PC-3 (cell line): ENCODE measurements at regions not wholly inside any gene's neighbourhood (a gene's known extent, or its start where the extent isn't known, plus 50 kb on each side); places are given as distances from the start of the nearest gene placed in this dataset.

ENCODE experiments used
- EZH2phosphoT487 ChIP-seq: fragments of 300-600 bp; sonication (generic); IDR thresholded peaks from 2 replicates; pipeline ENCODE4 v1.6.1; 2018; ENCODE audit warnings: mild to moderate bottlenecking, antibody characterized with exemption, low read length, borderline replicate concordance
- TF ChIP-seq, protein P1 (sequence below): fragments of 300-600 bp; sonication (generic); conservative IDR thresholded peaks from 2 replicates; pipeline ENCODE4 v1.5.1; 2017; ENCODE audit warnings: antibody characterized with exemption, low read depth, mild to moderate bottlenecking, low read length

DNA sequence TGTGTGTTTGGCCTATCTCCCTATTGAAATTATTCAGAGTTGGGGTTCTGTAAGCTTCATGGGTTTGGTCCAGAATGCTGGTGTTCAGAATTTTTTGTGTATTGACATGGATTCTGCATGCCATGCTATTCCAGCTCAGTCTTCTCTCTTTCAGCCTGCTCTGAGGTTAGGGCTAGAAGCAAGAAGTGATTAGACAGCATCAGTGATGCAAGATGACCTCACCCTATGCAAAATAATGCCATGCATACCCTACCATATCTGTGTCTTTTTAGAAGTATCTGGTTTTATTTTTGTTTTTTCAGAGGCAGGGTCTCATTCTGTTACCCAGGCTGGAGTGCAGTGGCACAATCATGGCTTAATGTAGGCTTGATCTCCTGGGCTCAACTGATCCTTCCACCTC, 175.6 kb upstream of the SKOR2 start:
- TF ChIP-seq EZH2phosphoT487: no peak
- TF ChIP-seq, protein P1, sequence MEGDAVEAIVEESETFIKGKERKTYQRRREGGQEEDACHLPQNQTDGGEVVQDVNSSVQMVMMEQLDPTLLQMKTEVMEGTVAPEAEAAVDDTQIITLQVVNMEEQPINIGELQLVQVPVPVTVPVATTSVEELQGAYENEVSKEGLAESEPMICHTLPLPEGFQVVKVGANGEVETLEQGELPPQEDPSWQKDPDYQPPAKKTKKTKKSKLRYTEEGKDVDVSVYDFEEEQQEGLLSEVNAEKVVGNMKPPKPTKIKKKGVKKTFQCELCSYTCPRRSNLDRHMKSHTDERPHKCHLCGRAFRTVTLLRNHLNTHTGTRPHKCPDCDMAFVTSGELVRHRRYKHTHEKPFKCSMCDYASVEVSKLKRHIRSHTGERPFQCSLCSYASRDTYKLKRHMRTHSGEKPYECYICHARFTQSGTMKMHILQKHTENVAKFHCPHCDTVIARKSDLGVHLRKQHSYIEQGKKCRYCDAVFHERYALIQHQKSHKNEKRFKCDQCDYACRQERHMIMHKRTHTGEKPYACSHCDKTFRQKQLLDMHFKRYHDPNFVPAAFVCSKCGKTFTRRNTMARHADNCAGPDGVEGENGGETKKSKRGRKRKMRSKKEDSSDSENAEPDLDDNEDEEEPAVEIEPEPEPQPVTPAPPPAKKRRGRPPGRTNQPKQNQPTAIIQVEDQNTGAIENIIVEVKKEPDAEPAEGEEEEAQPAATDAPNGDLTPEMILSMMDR: no peak
